ENCODE measurements at regions not wholly inside any gene's neighbourhood (a gene's known extent, or its start where the extent isn't known, plus 50 kb on each side); places are given as distances from the start of the nearest gene placed in this dataset.

DNA sequence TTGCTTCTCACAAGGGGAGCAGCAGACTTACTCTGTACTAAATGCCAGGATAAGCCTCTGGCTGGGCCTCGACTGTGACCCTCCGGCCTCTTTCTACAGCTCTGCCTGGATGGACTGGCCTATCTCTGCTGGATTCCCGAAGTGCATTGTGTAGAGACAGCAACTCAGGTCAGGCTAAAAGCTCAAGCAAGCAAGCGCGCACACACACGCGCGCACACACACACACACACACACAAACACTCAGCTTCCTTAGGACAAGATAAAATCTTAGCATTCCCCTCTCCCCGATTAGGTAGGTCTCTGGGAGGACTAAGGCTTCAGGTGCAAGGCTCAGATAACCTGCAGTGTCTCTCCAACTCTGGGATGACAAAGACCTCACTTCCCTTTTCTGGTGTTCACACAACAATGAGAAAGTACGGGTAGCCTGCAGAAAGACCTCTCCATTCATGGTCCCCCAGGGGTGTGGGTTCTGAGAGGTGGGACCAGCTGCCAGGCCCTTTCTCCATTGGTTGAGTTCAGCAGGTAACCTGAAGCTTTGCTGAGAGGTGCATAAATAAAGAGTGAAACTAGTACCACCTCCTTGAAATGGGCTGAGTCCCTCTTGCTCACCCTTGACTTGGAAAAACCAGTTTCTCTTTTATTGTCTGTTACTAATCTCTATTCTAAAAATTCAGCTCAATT, 155.1 kb upstream of the CAMK1G start:
- Mint-ChIP-seq H3K27ac (peak overlapping the region; percentile 75), H3K36me3 (ENCODE audit: low read depth) (peaks cover 29% of the 10 kb centered on the region), H3K27me3 (ENCODE audit: insufficient read depth) (peaks cover 2% of the 10 kb centered on the region), H3K4me1 (peaks cover 86% of the 10 kb centered on the region), H3K4me3 (peak overlapping the region; percentile 80), H3K9me3 (no peaks in the 10 kb centered on the region)
- no peaks in the 10 kb centered on the region for H3K9me3 ChIP-seq (ENCODE audit: control insufficient read depth, low read length)
- TF ChIP-seq, protein P1, sequence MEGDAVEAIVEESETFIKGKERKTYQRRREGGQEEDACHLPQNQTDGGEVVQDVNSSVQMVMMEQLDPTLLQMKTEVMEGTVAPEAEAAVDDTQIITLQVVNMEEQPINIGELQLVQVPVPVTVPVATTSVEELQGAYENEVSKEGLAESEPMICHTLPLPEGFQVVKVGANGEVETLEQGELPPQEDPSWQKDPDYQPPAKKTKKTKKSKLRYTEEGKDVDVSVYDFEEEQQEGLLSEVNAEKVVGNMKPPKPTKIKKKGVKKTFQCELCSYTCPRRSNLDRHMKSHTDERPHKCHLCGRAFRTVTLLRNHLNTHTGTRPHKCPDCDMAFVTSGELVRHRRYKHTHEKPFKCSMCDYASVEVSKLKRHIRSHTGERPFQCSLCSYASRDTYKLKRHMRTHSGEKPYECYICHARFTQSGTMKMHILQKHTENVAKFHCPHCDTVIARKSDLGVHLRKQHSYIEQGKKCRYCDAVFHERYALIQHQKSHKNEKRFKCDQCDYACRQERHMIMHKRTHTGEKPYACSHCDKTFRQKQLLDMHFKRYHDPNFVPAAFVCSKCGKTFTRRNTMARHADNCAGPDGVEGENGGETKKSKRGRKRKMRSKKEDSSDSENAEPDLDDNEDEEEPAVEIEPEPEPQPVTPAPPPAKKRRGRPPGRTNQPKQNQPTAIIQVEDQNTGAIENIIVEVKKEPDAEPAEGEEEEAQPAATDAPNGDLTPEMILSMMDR (conservative IDR thresholded peaks at IDR 0.05) = no peak
- peak; percentile 91 for DNase-seq
- no peak overlapping the region for H3K4me3 ChIP-seq (ENCODE audit: low read length)
- H3K27me3 ChIP-seq (ENCODE audit: control insufficient read depth, insufficient read depth, low read length, poor library complexity, severe bottlenecking) = peaks cover 11% of the 10 kb centered on the region
- 67 to 69% methylated on average over 3 to 10 of the region's 10 CpGs for WGBS, 2 experiments (ENCODE audit: insufficient coverage in 1 of 2, insufficient read length in 1 of 2)
- no peaks in the 10 kb centered on the region for H3K36me3 ChIP-seq (ENCODE audit: control insufficient read depth, insufficient read depth, low read length)
- H3K9ac ChIP-seq (ENCODE audit: extremely low read depth, low read length, poor library complexity, severe bottlenecking) = no peak overlapping the region
- H3K27ac ChIP-seq (ENCODE audit: low read depth, low read length) = peak overlapping the region; percentile 16
- H3K4me1 ChIP-seq (ENCODE audit: control insufficient read depth, insufficient read depth, low read length) = peaks cover 21% of the 10 kb centered on the region

DNA sequence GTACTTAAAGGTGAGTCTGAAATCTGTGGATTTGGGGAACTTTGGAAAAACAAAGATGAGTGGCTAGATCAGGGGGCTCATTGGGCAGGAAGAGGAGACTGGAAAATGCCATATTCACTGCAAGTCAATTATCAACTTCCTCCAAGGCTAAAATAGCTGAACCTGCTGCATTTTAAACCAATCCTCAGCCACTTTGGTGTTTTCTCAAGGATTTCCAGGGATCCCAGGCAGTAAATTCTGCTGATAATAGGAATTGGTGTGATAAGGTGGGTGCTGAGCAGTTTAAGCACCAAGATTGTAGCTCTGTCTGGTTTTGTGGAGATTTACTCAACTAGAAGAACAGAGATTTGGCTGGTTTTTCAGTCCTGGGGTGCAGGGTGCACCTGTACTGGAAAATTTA, 153.9 kb upstream of the CAMK1G start:
- Mint-ChIP-seq H3K9me3 (no peaks in the 10 kb centered on the region), H3K4me3 (peak overlapping the region; percentile 80)

DNA sequence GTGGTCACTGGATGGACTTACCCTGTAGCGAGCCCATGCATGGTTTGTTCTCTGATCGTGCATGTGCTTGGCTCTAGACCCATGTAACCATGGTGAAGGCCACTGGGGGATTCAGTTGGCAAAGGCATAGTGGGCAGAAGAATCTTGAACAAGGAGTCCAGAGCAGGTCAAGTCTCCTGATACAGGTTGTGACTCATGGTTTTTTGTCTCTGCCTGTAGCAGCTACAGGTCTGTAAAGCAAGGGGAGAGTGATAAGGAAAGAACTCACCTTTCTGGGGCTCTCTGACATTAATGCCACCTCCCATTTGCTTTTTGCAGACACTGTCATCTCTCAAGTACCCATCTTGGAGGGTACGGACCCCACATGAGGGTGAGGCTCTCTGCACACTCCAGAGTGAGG, 153.4 kb upstream of the CAMK1G start:
- Mint-ChIP-seq H3K36me3 (ENCODE audit: low read depth) (peaks cover 29% of the 10 kb centered on the region), H3K9me3 (no peaks in the 10 kb centered on the region), H3K4me3 (peak overlapping the region; percentile 80), H3K4me1 (peaks cover 89% of the 10 kb centered on the region), H3K27me3 (ENCODE audit: insufficient read depth) (peaks cover 2% of the 10 kb centered on the region), H3K27ac (peak overlapping the region; percentile 69)
- H3K36me3 ChIP-seq (ENCODE audit: control insufficient read depth, insufficient read depth, low read length) = no peaks in the 10 kb centered on the region
- no peak for DNase-seq
- H3K9me3 ChIP-seq (ENCODE audit: control insufficient read depth, low read length) = no peaks in the 10 kb centered on the region
- no peak overlapping the region for H3K27ac ChIP-seq (ENCODE audit: low read depth, low read length)
- TF ChIP-seq, protein P1 (conservative IDR thresholded peaks at IDR 0.05) = no peak
- H3K27me3 ChIP-seq (ENCODE audit: control insufficient read depth, insufficient read depth, low read length, poor library complexity, severe bottlenecking) = peaks cover 11% of the 10 kb centered on the region
- H3K4me3 ChIP-seq (ENCODE audit: low read length) = peak overlapping the region; percentile 72
- H3K4me1 ChIP-seq (ENCODE audit: control insufficient read depth, insufficient read depth, low read length) = peaks cover 28% of the 10 kb centered on the region
- H3K9ac ChIP-seq (ENCODE audit: extremely low read depth, low read length, poor library complexity, severe bottlenecking) = no peak overlapping the region
- 90 to 91% methylated on average over 2 to 3 of the region's 3 CpGs for WGBS, 2 experiments (ENCODE audit: insufficient coverage in 1 of 2, insufficient read length in 1 of 2)

More for the DNA sequence above, 153.9 kb upstream of the CAMK1G start:
- peak overlapping the region; percentile 72 for H3K4me3 ChIP-seq (ENCODE audit: low read length)
- no peak overlapping the region for H3K9ac ChIP-seq (ENCODE audit: extremely low read depth, low read length, poor library complexity, severe bottlenecking)
- H3K27ac Mint-ChIP-seq = peak overlapping the region; percentile 69
- H3K27me3 Mint-ChIP-seq (ENCODE audit: insufficient read depth) = peaks cover 2% of the 10 kb centered on the region
- H3K27ac ChIP-seq (ENCODE audit: low read depth, low read length) = no peak overlapping the region
- DNase-seq = no peak
- TF ChIP-seq, protein P1 (conservative IDR thresholded peaks at IDR 0.05) = no peak
- H3K36me3 Mint-ChIP-seq (ENCODE audit: low read depth) = peaks cover 29% of the 10 kb centered on the region
- H3K9me3 ChIP-seq (ENCODE audit: control insufficient read depth, low read length) = no peaks in the 10 kb centered on the region
- no peaks in the 10 kb centered on the region for H3K36me3 ChIP-seq (ENCODE audit: control insufficient read depth, insufficient read depth, low read length)
- H3K4me1 Mint-ChIP-seq = peaks cover 86% of the 10 kb centered on the region
- peaks cover 11% of the 10 kb centered on the region for H3K27me3 ChIP-seq (ENCODE audit: control insufficient read depth, insufficient read depth, low read length, poor library complexity, severe bottlenecking)
- peaks cover 28% of the 10 kb centered on the region for H3K4me1 ChIP-seq (ENCODE audit: control insufficient read depth, insufficient read depth, low read length)

Data from endodermal cell (in vitro differentiated cells).